ENCODE measurements at regions not wholly inside any gene's neighbourhood (a gene's known extent, or its start where the extent isn't known, plus 50 kb on each side); places are given as distances from the start of the nearest gene placed in this dataset.

GRCh38 chr2:145845923-145846322 lies 1326.0 kb upstream of the ZEB2 start:
- no peak for TF ChIP-seq CTCF (IDR thresholded peaks at IDR 0.05)

GRCh38 chr2:145845207-145845894 lies 1325.4 kb upstream of the ZEB2 start:
- H3K27ac ChIP-seq: no peak overlapping the region
- H3K9me3 ChIP-seq: no peaks in the 10 kb centered on the region
- TF ChIP-seq CTCF (IDR thresholded peaks at IDR 0.05): no peak
- no peak overlapping the region for H3K4me3 ChIP-seq (ENCODE audit: low read depth in 1 of 2, low read length in 1 of 2)
- no peaks in the 10 kb centered on the region for H3K27me3 ChIP-seq
- H3K4me1 ChIP-seq (ENCODE audit: control insufficient read depth in 1 of 2, insufficient read depth in 1 of 2, low read depth in 1 of 2, low read length in 1 of 2): no peaks in the 10 kb centered on the region
- H3K36me3 ChIP-seq: no peaks in the 10 kb centered on the region

More at GRCh38 chr2:145845923-145846322, 1326.0 kb upstream of the ZEB2 start:
- Histone ChIP-seq H3K36me3 (no peaks in the 10 kb centered on the region), H3K27me3 (no peaks in the 10 kb centered on the region), H3K9me3 (no peaks in the 10 kb centered on the region), H3K27ac (no peak overlapping the region), H3K4me1 (ENCODE audit: control insufficient read depth in 1 of 2, insufficient read depth in 1 of 2, low read depth in 1 of 2, low read length in 1 of 2) (no peaks in the 10 kb centered on the region), H3K4me3 (ENCODE audit: low read depth in 1 of 2, low read length in 1 of 2) (no peak overlapping the region)

GRCh38 chr2:145841973-145842372 lies 1322.1 kb upstream of the ZEB2 start:
- no peaks in the 10 kb centered on the region for H3K9me3 ChIP-seq
- TF ChIP-seq CTCF (IDR thresholded peaks at IDR 0.05): no peak
- no peak overlapping the region for H3K27ac ChIP-seq
- no peaks in the 10 kb centered on the region for H3K4me1 ChIP-seq (ENCODE audit: control insufficient read depth in 1 of 2, insufficient read depth in 1 of 2, low read depth in 1 of 2, low read length in 1 of 2)
- no peaks in the 10 kb centered on the region for H3K36me3 ChIP-seq
- no peaks in the 10 kb centered on the region for H3K27me3 ChIP-seq
- H3K4me3 ChIP-seq (ENCODE audit: low read depth in 1 of 2, low read length in 1 of 2): no peak overlapping the region

- no peaks in the 10 kb centered on the region for H3K9me3 ChIP-seq
- no peaks in the 10 kb centered on the region for H3K27me3 ChIP-seq
- no peaks in the 10 kb centered on the region for H3K36me3 ChIP-seq
- no peak overlapping the region for H3K4me3 ChIP-seq (ENCODE audit: low read depth in 1 of 2, low read length in 1 of 2)
- no peak overlapping the region for H3K27ac ChIP-seq
- no peak for TF ChIP-seq CTCF (IDR thresholded peaks at IDR 0.05)
- no peaks in the 10 kb centered on the region for H3K4me1 ChIP-seq (ENCODE audit: control insufficient read depth in 1 of 2, insufficient read depth in 1 of 2, low read depth in 1 of 2, low read length in 1 of 2)
Measured at GRCh38 chr2:145836986-145837385, 1317.1 kb upstream of the ZEB2 start.

- Histone ChIP-seq H3K4me3 (ENCODE audit: low read depth in 1 of 2, low read length in 1 of 2) (no peak overlapping the region), H3K27ac (no peak overlapping the region), H3K36me3 (no peaks in the 10 kb centered on the region), H3K4me1 (ENCODE audit: control insufficient read depth in 1 of 2, insufficient read depth in 1 of 2, low read depth in 1 of 2, low read length in 1 of 2) (no peaks in the 10 kb centered on the region), H3K27me3 (no peaks in the 10 kb centered on the region), H3K9me3 (no peaks in the 10 kb centered on the region)
- TF ChIP-seq CTCF (IDR thresholded peaks at IDR 0.05): no peak
Measured at GRCh38 chr2:145835665-145836064, 1315.7 kb upstream of the ZEB2 start.

All from neutrophil (primary cell).